GM21529 (cell line): ENCODE measurements at regions not wholly inside any gene's neighbourhood (a gene's known extent, or its start where the extent isn't known, plus 50 kb on each side); places are given as distances from the start of the nearest gene placed in this dataset.
"Not testable (repeated sequence)": the region's sequence is repeated elsewhere in the genome, so short reads cannot be mapped to it uniquely, and the experiment has no call there.

Experiments
- ATAC-seq: cut with Tn5 transposase; IDR thresholded peaks from one replicate; pipeline ENCODE4 v1.9.1; 2021; ENCODE audit not compliant: unreplicated experiment

DNA sequence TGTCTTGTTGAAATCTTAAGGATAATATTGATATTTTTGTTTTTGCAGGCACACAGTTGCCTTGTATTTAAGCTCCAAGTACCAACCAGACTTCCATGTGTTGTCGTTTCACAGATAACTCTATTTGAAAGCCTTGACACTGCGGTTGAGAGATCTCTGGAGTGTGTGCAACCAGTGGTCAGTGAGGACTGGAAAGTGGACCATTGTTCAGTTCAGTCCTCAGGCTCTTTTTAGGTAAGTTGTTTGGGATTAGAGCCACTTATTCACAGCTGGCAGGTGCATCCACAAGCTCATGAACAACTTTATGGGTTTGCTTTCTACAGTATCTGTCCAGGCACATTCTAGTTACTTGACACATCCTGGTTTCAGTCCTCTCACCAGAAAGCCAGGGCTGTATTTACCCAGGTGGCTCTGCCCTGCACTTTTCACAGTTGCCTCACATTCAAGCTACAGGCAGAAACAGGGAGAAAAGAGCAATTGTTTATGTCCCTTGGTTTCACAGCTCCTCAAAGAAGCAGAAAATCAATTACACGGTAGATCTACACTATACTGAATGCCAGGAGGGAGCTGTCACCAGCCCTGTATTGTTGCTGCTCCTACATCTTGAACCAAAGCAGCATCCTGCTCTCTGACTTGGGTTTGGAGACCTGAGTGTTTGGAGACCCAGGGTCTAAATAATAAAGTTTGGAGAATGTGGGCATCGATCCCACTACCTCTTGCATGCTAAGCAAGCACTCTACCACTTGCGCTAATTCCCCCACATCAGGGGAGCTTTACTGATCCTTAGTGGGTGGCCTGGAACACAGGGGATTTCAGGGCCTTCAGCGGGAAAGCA lies 543.3 kb downstream of the PRIM2 start:
- not testable (repeated sequence) for ATAC-seq

DNA sequence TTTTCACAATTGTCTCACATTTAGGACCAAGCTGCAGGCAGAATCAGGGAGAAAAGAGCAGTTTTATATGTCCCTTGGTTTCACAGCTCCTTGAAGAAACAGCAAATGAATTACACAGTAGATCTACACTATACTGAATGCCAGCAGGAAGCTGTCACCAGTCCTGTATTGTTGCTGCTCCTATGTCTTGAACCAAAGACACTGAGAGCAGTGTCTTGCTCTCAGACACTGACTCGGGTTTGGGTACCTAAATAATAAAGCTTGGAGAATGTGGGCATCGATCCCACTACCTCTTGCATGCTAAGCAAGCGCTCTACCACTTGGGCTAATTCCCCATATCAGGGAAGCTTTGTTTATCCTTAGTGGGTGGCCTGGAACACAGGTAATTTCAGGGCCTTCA lies 552.7 kb downstream of the PRIM2 start:
- not testable (repeated sequence) for ATAC-seq

DNA sequence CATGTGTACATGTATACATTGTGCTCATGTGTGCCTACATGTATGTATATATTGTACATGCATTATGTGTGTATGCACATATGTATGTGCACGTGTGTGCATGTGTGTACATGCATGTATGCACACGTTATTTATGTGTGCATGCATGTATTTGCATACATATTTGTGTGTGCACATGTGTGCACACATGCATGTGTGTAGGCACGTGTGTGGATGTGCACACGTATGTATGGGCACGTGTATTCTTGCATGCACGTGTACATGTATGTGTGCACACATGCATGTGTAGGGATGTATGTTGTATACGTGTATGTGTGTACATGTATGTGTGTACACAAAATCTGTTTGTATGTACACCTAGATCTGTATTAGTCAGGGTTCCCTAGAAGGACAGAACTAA lies 556.0 kb downstream of the PRIM2 start:
- ATAC-seq = not testable (repeated sequence)

DNA sequence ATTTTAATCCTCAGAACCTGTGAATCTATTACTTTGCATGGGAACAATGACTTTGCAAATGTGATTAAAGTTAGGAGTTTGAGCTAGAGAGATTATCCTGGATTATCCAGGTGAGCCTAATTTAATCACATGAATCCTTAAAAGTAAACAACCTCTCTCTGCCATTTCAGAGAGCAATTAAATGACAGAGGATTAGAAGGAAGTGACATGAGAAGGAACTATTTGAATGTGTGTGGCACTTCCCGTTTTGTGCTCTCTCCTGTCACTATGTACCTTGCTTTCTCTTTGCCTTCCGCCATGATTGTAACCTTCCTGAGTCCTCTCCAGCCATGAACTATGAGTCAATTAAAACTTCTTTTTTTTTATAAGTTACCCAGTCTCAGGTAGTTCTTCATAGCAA lies 559.2 kb downstream of the PRIM2 start:
- not testable (repeated sequence) for ATAC-seq

DNA sequence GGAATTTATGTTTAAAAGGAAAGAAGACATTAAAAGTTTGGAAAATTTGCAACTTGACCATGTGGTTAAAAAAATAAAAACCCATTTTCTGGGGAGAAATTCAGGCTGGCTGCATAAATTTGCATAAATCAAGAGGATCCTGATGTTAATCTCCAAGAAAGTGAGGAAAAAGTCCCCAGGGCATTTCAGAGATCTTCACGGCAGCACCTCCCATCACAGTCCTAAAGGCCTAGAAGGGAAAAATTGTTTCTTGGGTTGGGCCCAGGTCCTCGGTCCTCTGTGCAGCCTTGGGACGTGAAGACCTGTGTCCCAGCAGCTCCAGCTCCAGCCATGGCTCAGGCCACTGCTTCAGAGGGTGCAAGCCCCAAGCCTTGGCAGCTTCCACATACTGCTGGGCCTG lies 560.3 kb downstream of the PRIM2 start:
- not testable (repeated sequence) for ATAC-seq

DNA sequence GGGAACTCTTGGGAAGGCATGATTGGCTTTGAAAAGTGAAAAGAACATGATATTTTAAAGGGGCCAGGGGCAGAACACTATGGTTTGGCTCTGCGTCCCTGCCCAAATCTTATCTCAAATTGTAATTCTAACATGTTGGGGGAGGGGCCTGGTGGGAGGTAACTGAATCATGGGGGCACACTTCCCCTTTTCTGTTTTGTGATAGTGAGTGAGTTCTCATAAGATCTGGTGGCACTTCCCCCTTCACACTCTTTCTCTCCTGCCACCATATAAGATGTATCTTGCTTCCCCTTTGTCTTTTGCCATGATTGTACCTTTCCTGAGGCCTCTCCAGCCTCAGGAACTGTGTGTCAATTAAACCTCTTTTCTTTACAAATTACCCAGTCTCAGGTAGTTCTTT lies 561.4 kb downstream of the PRIM2 start:
- not testable (repeated sequence) for ATAC-seq

DNA sequence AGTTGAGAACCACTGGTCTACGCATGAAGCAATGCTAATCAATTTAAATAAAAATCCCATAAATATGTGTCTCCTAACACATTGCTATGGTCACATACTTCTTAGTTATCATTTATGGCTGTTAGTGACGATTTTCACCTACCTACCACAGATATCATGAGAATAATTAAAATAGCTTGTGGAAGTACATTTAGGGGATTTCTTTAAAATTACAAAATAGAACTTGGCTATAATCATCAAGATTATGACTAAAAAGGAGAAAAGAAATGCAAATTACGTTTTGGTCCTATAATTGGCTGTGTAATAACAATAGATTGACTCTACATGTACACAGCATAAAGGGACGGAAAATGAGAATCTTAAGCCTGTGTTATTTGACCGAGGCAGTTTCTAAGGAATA lies 581.4 kb downstream of the PRIM2 start:
- peak; percentile 76 for ATAC-seq

DNA sequence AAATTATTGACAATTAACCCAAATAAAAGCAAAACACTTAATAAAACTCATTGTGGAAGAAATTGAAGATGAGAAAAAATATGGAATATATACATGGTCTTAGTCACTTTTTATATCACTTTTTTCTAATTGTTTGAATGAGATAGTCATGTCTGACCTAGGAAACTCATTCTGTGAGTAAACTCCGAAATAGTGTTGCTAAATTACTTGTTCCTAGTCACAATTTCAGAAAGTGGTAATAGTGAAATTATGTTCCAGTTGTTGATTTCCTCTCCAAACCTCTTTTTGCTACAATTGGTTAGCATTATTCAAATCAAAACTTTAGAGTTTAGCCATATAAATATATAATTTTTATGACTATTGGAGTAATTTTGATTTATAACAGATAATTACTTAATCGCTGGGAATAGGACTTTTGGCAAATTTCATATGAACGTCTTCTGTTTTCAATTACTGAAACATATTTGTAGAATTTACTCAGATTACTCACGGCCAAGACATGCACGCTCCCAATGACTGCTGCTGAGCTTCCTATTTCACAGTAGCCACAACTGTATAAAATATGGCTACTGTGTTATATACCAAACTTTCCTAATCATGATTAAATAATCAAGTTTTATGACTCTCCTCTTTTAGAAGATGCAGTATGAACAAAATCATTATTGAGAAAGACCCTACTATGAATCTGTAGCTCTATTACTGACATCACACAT lies 583.4 kb downstream of the PRIM2 start:
- ATAC-seq = peak; percentile 45

DNA sequence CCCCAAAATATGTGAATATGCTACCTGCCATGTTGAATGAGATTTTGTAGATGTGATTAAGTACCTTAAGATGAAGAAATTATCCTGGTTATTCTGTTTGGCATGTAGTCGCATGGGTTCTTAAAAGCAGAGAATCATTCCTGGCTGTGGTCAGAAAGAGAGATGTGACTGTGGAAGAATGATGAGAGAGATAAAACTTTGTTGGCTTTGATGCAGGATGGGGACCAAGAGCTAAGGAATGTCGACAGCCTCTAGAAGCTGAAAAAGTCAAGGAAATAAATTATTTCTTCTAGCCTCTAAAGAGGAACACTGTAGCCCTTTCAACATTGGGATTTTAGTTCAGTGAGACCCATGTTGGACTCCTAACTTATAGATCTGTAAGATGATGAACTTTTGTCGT lies 584.0 kb downstream of the PRIM2 start:
- not testable (repeated sequence) for ATAC-seq

DNA sequence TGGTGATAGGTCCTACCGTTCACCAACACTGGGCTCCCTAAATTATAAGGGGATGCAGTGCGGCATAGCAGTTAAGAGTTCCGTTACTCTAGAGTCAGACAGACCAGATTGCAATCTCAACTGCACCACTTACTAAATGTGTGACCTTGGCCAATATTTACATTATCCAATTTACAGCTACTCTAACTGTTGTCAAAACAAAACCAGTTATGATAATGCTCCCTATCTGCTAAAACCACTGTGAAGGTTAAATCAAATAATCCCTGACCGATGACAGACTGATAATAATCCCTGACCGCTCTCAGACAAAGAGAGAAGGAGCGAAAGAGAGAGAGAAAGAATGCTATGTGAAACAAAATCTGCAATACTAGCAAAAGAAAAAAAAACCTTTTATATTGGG lies 586.9 kb downstream of the PRIM2 start:
- not testable (repeated sequence) for ATAC-seq

DNA sequence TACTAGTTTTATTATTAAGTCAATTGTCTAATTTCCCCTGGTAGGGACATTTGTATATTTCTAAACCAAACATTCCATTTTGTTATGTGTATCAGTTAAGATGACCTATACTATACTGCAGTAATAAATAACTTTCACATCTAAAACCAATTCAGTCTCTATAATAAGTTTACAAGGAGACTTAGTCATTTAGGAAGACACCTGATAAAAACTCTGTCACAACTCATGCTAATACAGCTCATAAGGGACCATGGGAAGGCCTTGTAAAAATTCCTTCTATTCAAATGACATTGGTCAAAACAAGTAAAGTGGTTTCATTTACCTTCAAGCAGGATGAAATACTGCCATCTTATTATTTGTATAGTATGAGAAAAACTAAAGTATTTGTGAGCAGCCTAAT lies 597.9 kb downstream of the PRIM2 start:
- not testable (repeated sequence) for ATAC-seq

DNA sequence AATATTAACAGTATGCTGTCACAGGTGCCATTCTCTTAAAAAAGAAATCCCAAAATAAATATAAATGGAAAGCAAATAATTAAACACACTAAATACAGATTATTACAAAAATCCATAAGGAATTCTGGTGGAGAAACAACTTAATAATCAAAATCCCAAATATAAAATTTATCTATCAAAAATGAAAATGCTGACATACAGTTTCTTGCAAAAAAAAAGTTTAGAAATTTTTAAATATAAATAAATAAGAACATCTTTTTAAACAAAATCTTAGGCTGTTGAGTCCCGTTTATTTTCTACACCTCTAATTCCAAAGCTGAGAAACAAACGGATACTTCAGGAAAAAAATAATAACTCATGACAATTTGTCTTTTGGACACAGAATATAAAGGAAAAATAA lies 625.5 kb downstream of the PRIM2 start:
- ATAC-seq = not testable (repeated sequence)

DNA sequence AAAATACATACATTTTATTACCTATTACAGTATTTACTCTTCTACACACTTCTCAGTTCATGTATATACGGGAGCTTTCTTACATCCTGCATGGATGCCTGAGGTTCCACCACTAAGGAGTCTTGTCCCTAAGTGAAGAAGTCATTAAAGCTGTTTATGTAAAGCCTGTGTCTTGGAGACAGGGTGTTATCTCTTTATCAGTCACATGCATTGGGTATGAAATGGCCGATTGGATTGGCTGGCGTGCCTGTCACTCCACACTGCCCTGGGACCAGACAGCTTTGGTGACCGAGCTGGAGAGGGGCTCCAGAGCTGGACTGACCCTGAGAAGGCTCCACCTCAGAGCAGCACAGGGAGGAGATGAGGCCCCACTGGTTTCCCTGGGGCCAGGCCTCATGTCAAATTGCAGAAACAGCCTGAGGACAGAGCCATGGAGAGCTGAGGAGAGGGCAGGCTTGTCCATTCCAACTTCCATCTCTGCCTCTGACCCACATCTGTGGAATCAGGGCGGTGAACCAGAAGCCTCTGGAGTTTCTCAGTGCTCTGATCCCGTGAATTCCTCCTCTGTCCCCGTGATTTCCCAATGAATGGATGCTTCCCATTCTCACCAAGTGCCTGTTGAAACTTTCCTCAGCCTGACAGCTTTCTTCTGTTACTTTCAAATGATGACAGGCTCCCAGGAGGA lies 628.8 kb downstream of the PRIM2 start:
- not testable (repeated sequence) for ATAC-seq

DNA sequence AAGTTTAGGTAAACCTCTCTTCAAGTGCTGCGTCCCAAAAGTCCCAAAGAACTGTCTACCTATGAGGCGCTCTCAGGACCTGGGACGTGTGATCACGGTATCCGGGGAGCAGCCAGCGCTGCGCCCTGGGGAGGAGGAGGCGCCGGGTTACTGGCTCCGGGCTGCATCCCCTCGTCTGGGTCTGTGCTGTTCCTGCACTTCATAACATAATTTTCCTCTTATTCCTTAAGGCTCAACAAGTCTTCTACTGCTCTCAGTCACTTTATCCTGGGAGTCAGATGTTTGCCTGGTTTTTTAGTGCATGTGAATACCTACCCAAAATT lies 629.3 kb downstream of the PRIM2 start:
- not testable (repeated sequence) for ATAC-seq

DNA sequence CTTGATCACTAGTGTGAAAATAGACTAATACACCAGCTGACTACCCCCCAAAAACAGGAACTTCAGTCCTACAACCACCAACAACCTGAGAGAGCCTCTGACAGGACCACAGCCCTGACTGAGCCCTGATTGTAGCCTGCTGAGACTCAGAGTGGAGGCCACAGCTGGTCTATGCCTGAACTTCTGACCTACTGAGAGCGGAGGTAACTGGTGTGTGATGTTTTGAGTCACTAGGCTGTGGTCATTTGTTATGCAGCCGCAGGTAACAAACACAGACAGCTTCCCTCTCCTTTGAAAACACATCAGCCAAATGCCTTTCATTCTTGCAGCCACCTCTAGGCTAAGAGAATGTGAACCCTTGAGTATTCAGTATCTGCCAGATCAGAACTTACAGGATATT lies 631.1 kb downstream of the PRIM2 start:
- not testable (repeated sequence) for ATAC-seq

DNA sequence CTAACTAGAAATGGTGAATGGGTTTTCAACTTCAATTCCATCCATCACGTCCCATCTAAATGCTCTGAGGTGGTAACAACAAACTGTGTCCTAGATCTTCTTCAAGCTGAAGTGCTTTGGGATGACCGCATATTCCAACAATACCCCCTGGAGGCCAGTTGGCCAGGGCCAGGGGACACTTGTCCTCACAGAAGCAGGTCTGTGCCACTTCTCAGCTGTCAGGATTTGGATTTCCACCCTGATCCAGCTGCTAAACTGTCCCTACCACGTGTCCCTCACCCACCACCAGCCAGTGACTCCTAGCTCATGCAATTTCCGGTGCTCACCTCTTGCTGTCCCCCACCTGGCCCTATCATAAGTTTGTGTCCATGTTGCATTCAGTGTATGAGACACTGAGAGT lies 633.0 kb downstream of the PRIM2 start:
- ATAC-seq = not testable (repeated sequence)

DNA sequence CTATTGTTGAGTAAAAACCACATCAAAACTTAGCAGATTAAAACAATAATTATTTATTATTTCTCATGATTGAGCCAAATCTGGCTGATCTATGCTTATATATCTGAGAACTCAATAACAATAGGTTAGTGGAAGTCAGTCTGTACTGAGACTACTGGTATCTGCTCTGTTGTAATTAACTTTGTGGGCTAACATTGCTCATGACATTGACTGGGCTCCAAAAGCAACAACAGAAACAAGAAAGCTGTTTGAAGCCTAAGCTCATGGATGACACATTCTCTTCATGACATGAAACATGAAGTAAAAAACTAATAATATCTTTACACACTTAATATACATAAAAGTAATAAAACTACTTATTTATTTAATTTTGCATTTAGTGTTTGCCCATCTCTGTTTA lies 649.3 kb downstream of the PRIM2 start:
- ATAC-seq = not testable (repeated sequence)

DNA sequence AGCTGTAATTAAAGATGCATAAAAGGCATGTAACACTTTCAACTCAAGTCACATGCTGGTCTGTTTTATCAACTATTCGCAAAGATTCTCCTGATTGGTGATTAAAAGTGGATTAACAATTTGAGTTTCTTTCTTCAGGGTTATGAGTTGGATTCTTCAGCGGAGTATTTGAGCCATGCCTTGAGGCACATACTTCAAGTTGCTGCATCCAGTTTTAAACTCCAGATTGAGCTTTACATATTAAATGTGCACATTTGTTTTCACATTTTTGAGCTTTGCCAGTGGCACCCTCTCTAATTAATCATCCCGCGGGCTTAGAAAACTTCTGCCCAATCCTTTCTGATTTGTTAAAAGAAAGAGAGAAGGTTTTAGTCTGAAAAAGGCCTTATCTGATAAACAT lies 654.5 kb downstream of the PRIM2 start:
- ATAC-seq = not testable (repeated sequence)

DNA sequence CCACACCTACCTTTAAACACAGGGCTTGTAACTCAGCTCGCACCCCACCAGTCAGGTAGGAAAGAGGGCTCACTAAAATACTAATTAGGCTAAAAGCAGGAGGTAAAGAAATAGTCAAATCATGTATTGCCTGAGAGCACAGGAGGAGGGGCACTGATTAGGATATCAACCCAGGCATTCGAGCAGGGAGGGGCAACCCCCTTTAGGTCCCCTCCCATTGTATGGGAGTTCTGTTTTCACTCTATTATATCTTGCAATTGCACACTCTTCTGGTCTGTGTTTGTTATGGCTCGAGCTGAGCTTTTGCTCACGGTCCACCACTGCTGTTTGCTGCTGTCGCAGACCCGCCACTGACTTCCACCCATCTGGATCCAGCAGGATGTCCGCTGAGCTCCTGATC lies 657.2 kb downstream of the PRIM2 start:
- ATAC-seq = no peak

DNA sequence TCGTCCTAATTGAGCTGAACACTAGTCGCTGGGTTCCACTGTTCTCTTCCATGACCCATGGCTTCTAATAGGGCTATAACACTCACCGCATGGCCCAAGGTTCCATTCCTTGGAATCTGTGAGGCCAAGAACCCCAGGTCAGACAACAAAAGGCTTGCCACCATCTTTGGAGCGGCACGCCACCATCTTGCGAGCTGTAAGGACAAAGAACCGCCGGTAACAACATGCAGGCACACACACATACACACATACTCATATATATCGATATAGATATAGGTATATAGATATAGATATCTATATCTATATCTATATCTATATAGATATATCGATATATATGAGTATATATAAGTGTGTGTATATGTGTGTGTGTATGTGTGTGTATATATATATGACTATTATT lies 657.7 kb downstream of the PRIM2 start:
- not testable (repeated sequence) for ATAC-seq

DNA sequence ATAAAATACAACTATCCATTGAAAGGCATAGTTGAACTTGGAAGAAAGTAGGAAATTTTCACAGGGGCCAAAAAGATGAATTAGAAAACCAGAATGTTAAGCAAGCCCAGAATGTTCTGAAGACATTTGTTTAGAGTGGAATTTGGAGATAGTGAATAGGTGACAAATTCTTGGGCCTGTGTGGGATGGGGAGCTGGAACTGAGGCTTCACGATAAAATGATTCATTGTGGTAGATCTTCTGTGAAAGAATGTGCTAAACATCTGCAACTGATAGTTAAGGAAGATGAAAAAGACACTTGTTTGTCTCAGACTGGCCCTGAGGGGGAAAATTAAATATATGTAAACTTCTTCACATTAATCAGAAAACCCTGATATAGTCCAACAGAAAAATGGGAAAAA lies 658.9 kb downstream of the PRIM2 start:
- ATAC-seq = not testable (repeated sequence)

DNA sequence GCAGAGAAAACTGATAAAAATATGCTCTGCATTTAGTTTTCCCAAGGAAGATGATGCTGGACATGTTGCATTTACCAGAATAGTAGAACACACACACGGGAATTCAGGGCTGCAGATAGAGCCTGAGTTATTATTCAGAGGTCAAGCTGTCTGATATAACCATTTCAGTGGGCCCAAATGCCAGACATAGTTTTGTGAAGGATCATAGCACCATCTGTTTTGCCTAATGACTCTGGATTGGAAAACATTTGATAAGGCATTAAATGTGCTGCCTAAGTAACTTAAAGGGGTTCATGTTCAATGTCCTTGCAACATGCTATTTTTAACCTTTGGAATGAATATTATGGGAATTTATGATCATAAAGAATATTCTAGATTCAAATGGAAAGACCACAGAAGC lies 666.2 kb downstream of the PRIM2 start:
- ATAC-seq = not testable (repeated sequence)
